CD4-positive, alpha-beta T cell treated with Interleukin-4 for 4 hours (primary cell): ENCODE measurements at regions not wholly inside any gene's neighbourhood (a gene's known extent, or its start where the extent isn't known, plus 50 kb on each side); places are given as distances from the start of the nearest gene placed in this dataset.
"Not testable (repeated sequence)": the region's sequence is repeated elsewhere in the genome, so short reads cannot be mapped to it uniquely, and the experiment has no call there.

Experiments
- DNase-seq: peaks from one replicate; pipeline ENCODE4 v3.0.0-alpha.2; 2020

DNA sequence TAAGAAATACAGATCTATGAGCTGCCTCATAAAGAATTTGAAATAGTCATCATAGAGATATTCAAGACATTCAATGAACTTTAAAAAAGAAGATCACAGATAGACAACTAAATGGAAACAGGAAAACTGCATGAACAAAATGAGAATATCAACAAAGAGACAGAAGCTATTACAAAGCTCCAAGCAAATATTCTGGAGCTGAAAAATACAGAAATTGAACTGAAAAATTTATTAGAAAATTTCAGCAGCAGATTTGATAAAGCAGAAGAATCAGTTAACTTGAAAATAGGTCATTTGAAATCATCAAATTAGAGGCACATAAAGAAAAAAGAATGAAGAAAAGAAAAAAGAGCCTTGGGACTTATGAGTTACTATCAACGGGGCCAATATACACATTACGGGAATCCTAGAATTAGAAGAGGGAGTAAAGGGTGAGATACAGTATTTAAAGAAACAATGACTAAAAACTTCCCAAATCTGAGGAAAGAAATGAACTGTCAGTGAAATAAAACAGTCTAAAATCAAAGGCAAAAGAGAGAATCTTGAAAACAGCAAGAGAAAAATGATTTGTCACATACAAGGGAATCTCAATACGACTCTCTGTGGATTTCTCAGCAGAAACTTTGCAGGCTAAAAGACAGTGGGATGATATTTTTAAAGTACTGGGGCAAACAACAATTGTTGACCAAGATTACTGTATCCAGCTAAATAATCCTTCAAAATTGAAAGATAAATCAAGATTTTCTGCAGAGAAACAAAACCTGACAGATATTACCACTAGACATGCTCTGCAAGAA, 641.6 kb downstream of the ANKRD50 start:
- no peak for DNase-seq

DNA sequence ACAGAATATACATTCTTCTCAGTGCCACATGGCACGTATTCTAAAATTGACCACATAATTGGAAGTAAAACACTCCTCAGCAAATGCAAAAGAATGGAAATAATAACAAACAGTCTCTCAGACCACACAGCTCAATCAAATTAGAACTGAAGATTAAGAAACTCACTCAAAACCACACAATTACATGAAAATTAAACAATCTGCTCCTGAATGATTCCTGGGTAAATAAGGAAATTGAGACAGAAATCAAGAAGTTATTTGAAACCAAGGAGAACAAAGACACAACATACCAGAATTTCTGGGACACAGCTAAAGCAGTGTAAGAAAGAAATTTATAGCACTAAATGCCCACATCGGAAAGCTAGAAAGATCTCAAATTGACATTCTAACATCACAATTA, 637.3 kb downstream of the ANKRD50 start:
- not testable (repeated sequence) for DNase-seq

DNA sequence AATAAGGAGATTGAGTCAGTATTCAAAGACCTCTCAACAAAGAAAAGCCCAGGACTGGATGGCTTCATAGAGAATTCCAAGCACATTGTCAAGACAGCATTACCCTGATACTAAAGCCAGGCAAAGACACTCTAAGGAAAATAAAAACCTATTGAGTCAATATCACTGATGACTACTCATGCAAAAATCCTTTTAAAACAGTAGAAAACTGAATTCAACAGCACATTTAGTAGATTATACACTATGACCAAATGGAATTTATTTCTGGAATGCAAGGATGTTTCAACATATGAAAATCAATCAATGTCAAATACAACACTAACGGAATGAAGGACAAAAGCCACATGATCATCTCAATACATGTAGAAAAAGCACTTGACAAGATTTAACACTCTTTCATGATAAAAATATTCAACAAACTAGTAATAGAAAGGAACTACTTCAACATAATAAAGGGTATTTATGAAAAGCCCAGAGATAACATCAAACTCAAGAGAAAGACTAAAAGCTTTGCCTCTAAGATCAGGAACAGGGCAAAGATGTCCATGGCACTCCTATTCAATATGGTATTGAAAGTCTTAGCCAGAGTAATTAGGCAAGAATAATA, 633.3 kb downstream of the ANKRD50 start:
- DNase-seq: no peak

DNA sequence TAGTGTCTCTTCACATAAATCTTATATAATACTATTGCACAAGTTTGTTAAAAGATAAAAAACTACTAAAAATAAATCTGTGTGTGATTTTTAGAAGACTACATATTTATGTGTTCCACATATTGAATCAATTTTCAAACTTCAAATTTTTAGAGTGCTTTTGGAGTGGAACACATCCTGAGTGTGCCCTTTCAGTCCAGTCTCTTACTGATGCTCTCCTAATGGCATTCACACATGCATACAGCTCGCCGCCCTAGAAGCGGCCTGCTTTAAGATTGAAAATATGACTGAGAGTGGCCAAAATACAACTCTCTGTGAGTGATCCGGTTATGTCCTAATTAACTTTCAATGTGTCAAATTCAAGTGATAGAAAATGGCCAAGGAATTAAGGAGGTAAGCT, 628.8 kb downstream of the ANKRD50 start:
- DNase-seq: no peak

DNA sequence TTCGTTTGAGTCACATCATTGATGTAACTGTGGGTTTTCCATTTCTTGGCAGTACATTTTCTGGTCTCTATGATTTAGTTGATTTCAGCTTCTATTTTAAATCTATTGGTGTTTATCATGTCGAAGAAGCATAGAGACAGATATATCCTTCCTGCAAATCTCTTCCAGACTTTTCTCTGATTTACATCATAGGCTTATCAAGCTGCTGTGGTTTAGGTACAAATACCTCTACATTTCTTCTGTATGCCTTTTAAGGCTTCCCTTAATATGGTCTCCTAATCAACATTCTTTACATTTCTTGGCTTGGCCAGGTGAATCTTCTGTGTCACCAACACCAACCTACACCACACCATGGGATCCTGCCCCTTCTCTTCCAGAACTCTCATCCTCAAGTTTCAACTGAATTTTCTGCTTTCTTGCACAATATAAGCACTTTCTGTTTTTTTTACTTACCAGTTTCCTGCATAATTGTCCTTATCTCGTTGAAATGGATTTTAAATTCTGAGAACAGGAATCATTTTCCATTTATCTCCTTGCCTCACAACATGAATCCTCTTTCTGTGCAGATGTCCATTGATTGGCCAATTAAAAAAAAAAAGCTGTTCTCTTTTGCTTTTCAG, 626.9 kb downstream of the ANKRD50 start:
- DNase-seq: no peak

DNA sequence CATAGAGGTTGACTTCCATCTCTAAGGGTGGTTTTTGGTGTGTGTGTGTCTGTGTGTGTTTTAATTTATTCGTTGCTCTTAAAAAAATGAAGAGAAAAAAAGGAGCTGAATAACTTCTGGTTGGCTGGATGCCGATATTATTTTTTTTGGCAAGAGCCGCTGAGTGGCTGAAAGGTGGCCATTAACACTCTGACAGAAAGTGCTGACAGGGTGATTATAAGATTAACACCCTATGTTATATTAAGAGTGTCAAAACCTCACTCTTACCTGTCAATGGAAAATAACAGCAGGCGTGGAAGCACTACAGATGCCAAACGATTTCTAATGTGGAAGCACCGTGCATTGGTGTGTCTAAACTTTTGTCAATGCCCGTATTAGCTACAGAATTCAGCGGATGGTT, 622.5 kb downstream of the ANKRD50 start:
- no peak for DNase-seq

DNA sequence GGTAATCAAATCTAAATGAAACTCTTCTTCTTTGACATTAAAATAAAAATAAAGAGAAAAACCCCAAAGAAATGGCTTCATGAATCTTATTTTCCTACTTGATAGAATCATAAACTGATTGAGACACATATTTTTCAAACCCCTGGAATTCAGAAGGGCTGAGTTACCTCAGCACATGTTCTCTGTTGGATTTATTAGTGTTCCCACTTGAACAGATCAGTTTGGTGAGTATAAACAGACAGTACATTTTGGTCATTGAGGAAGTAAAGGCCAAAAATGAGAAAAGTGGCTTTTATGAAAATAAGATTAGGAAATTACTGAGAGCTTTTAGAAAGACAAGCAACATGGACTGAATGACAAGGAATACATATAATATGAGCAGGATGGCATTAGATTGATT, 620.4 kb downstream of the ANKRD50 start:
- no peak for DNase-seq

DNA sequence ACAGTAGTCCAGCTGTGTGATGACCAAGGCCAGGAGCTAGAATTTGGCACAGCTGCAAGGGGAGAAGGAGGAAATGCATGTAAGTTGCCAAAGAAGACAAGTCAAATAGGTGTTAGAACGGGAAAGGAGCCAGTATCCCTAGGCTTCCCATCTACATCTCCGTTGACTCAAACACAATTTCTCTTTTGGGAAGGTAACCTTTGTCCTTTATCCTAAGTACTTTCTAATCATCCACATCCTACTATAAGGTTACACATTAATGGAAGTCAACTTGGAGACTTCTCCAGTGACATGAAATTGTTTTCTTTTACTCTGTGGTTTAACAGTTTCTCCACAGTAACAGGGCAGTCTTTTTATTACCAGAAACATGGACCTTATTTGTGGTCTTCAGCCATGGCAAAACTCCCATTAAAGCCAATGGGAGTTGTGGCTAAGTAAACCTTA, 620.0 kb downstream of the ANKRD50 start:
- DNase-seq: no peak

DNA sequence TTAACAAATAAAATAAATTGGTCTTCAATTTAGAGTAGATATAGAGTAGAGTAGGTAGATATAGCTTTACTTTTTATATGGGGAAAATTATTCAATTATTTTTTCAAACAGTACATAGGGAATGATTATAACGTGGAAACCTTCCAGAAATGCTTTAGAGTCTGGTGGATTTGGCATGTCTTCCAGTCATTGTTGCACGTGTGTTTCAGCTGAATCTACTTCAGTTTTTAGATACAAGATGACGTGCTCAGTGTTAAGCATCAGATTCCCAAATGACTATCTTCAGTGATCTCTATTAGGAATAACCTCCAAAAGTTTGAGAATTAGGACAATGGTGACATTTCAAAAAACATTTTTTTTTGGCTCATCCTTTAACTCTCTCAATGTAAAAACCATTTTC, 616.9 kb downstream of the ANKRD50 start:
- DNase-seq: no peak

DNA sequence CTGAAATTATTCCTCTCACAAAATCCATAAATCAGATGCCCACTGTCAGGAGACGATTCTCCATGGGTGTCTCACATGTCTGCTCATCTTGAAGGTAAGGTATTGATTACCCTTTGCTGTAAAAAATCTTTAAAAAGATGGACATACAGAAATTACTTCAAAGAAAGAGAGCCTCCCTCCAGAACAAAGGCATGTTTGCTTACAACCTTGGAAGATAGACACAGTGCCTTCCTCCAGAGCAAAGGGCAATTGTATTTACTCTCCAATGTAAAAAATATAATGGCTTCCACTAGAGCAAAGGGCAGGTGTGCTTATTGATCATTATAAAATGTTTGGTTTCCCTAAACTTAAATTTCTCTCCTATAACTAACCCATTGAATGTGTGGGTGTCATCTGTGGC, 616.2 kb downstream of the ANKRD50 start:
- DNase-seq: no peak

DNA sequence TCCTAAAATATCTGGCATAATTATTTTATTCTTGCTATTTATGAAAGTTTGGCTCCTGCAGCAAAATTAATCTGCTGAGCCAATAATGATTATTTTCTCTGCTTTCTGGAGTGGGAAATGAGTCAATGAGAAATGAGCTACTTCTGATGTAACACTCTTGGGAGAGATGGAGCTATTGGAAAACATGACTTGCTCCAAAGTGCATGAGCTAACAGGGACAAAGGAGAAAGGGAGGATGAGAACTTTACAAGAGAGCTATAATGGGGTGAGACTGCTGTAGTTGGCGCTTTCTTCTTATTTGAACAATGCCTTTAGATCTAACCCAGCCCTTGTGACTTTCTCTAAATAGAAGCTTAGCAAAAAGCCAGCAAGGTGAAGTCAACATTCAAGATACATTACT, 615.1 kb downstream of the ANKRD50 start:
- no peak for DNase-seq

DNA sequence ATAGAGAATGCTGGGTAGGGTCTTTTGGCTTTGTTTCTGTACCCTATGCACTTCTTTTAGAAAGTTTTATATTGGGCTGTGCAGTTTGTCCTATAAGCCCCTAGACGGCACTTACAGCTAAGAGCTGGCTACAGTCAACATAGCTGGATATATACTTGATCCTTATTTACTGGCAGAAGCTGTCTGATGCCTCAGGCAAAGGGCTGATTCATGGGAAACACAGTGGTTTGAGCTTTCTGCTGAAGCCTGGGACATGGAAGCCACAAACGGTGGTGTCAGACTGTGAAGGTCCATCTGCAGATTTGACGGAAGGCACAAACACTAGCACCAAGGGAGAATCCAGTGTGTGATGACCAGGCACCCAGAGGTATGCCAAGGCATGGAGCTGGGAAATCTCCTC, 608.4 kb downstream of the ANKRD50 start:
- DNase-seq: no peak

DNA sequence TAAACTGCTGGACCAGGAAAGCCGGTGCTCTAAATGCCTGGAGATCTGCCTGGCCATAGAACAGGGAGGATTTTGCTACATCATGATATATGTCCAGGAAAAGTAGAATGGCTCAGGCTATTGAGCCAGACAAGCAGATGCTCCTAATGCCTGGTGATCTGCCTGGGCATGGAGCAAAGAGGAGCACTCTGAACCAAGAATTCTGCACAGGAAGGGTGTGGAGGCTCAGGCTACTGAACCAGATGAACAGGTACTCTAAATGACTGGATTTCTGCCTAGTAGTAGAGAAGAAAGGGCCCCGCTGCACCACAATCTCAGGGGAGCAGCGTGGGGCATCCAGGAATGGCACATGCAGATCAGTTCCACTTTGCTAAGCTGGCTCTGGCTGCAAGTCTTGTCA, 607.9 kb downstream of the ANKRD50 start:
- DNase-seq: no peak

DNA sequence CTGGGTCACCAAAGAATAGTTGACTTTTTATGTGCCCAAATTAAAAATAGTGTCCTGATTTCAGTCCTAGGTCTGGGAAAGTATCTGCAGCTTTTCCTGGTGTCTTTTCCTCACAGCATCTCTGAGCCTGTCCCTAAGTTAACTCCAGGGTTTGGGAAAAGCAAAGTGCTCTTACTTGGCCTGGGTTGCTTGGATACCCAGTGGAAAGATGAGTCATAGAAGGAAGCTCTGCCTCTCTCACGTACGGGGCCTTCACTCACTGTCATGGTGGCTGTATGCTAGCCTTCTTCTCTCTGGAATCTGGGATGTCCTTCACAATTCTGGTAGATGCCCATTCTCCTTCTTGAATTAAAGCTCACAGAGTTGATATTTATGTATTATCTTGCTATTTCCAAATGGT, 607.3 kb downstream of the ANKRD50 start:
- no peak for DNase-seq

DNA sequence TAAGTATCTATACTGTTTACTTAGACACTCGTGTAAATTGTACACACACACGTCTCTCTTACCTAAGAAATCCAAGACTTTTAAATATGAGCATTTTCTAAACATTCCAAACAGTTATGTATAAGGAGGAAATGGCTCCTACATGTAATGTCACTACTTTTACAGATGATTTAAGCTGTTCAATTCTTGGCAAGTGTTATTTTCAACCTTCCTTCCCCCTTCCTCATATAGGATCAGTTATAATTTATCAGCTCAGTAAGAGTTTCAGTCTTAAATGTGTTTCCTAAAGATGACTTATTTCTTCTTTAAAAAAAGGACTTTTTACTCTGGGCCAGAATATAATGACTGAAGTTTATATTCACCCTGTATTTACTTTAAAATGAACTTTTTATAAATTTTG, 601.1 kb downstream of the ANKRD50 start:
- DNase-seq: no peak

DNA sequence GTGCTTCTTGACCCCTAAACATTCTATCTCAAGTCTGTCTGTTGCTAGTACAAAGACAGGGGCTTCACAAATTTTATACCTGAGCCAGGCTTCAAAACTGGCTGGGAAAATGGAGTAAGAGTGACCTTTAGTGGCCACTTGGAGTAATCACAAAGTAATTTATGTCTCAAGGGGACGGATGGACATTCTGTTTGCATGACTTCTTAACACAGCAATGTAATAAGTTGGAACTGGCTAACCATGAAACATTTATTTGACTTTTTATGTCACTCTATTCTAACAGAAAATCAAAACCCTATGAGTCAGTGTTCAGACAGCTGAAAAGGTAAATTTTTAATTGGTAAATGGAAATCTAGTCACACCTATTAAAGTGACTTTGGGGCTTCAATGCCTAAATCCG, 600.6 kb downstream of the ANKRD50 start:
- no peak for DNase-seq

DNA sequence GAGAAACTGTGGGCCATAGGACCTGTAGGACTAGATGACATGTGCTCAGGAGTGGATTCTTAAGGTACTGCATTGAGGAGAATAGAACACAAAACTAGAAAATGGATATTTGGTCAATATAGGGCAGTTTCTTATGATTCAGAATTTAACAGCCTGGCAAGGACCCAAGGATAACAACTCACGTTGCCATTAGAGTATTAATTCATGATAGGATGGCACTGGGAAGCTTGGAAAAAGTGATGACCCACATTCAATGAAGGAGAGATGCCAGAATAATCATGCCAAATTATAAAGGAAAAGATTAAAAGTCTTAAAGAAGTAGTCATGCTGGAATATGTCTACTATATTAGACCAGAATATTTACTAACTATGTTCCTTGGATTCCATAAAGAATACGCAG, 594.5 kb downstream of the ANKRD50 start:
- DNase-seq: no peak

DNA sequence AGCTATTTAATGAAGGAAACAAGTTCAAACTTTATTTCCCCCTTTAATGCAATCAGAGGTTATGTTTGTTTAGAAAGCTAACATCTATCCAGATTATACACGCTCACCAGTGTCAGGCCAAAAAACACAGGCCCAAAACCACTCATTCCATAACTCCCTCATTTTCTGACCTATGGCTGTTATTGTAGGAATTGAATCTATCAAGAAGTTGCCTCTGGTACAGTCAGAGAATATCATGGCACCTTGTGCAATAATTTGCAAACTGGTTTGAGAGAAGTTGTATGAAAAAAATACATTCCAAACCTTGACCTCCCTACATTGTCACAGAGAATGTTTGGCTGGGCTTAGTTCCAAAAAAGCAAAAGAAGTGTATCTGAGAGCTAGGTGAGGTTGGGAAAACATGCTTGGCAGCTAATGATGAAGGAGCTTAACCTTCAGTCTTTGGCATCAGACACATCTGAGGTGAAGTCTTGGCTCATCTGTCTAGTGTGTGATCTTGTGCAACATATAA, 591.0 kb downstream of the ANKRD50 start:
- DNase-seq: no peak

DNA sequence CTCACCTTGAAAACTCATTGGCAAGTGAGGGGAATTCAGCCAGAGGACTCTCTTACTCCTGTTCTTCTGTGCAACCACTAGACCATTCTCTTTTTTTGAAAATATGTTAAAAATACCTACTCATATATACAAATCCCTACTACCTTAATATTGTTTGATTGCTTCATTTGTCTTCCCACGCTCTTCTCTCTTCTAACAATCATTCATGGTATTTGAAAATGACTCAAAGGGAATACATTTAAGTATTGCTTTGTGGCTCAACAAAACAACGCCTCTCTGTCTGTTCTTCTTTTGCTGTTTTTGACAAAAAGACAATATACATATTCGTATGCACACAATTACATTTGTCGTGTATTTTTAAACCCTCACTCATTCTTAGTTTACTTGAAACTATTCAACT, 589.4 kb downstream of the ANKRD50 start:
- no peak for DNase-seq

DNA sequence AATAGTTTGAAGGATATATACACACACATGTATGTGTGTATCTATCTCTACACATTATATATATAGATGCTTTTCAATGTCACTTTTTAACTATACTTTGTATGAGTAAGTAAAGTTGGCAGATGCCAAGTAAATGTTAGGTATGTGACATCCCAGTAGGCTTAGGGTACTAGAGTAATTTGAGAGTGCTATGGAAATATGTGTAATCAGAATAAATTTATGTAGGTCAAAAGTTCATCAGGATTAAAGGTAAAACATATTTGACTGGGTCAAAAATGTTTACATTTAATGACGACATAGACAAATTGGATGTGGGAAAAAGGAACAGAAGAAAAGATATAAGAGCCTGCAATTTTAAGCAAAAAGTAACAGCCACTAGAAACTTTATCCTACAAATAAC, 588.8 kb downstream of the ANKRD50 start:
- no peak for DNase-seq

DNA sequence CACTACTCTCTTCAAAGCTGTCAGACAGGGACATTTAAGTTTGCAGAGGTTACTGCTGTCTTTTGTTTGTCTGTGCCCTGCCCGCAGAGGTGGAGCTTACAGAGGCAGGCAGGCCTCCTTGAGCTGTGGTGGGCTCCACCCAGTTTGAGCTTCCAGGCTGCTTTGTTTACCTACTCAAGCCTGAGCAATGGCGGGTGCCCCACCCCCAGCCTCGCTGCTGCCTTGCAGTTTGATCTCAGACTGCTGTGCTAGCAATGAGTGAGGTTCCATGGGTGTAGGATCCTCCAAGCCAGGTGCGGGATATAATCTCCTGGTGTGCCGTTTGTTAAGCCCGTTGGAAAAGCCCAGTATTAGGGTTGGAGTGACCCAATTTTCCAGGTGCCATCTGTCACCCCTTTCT, 581.2 kb downstream of the ANKRD50 start:
- DNase-seq: not testable (repeated sequence)

DNA sequence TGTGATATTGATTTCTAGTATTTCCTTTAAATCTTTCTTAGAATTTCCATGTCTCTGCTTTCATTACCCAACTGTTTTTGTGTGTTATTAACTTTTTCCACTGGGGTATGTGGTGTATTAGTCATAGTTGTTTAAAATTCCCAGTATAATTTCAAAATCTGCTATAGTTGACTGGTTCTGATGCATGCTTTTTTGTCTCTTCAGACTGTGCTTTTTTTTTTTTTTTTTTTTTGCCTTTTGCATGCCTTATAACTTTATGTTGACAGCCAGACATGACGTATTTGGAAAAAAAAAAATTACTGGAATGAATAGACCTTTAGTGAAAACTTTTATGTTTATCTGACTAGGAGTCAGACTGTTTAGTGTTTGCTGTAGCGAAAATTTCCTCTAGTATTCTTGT, 580.4 kb downstream of the ANKRD50 start:
- no peak for DNase-seq

DNA sequence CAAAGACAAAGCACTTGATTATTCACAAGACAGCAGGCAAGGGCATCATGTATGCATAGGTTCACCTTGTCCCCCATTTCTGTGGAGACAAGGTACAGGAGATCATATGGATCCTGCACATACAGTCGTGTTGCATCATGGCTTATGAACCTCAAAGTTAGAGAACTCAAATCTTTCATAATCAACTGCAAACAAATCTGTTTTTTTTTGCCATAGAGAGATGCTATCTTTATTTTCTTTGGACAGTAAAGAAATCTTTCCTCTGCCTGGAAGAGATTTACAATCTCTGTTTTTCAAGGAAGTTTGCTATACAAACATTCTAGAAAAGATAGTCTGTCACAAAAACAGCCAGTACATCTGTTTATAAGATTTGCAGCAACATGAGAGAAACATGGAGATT, 578.8 kb downstream of the ANKRD50 start:
- DNase-seq: no peak

DNA sequence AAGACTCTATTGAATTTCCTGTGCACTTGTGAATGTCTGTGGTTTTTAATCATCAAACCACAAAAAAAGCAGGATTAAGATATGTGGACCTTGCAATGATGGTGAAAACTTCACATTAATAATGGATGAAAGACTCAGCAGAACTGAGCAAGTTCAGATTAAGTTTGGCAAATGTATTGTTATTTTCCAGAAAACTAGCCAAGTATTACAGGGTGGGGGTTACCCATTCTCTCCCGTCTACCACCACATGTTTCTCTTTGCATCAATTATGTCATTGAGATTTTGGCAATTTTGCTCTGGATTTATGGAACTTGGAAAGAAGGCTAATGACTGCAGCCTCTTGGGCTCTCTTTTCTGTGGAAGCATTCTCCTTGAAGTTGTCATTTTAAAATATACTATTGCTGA, 577.1 kb downstream of the ANKRD50 start:
- no peak for DNase-seq
